ENCODE measurements at regions not wholly inside any gene's neighbourhood (a gene's known extent, or its start where the extent isn't known, plus 50 kb on each side); places are given as distances from the start of the nearest gene placed in this dataset.

GRCh38 chr6:17001188-17001587, 100.7 kb upstream of the STMND1 start:
- TF ChIP-seq CTCF (conservative IDR thresholded peaks at IDR 0.05; ENCODE audit: low read depth, low read length), result peak; percentile 68
- TF ChIP-seq EZH2 (IDR thresholded peaks at IDR 0.05; ENCODE audit: borderline replicate concordance, low read depth, low read length, poor library complexity, severe bottlenecking), result no peak
